Panc1 (cell line): ENCODE measurements at regions not wholly inside any gene's neighbourhood (a gene's known extent, or its start where the extent isn't known, plus 50 kb on each side); places are given as distances from the start of the nearest gene placed in this dataset.
"Not testable (repeated sequence)": the region's sequence is repeated elsewhere in the genome, so short reads cannot be mapped to it uniquely, and the experiment has no call there.

Experiments
- ATAC-seq: fragments of 200-7000 bp; cut with Tn5 transposase; 2 replicates; pipeline ENCODE4 v1.9.1; 2020; ENCODE audit warnings: mild to moderate bottlenecking, moderate library complexity
- BruUV-seq: library from RNA; stranded (reverse); fragments of 400-500 nt; replicated peaks from 2 replicates; lab custom pipeline; 2021; lab: Mats Ljungman, UMichigan
- CTCF ChIA-PET: fragments of 300-600 bp; sonication (Branson Sonifier 250); formaldehyde crosslinking; loops from one replicate; lab custom pipeline; 2022; ENCODE audit warnings: antibody characterized with exemption; lab: Charles Lee
- POLR2A ChIA-PET: fragments of 300-600 bp; sonication (Branson Sonifier 250); formaldehyde crosslinking; loops from one replicate; lab custom pipeline; 2022; ENCODE audit warnings: antibody characterized with exemption; lab: Charles Lee
- DNase-seq: peaks from one replicate; pipeline ENCODE4 v3.0.0-alpha.2; 2010; ENCODE audit warnings: low read depth, low spot score
- H3K27ac ChIP-seq: 2 replicates; pipeline ENCODE4 v1.5.1; 2011; ENCODE audit warnings: mild to moderate bottlenecking, low read length, inconsistent platforms
- H3K27me3 ChIP-seq: fragments of 200-500 bp; sonication (Bioruptor generic); 2 replicates; pipeline ENCODE4 v1.6.0; 2014; ENCODE audit warnings: low read length, inconsistent platforms; ENCODE audit not compliant: control insufficient read depth, insufficient read depth
- H3K36me3 ChIP-seq: fragments of 200-500 bp; sonication (Bioruptor generic); 2 replicates; pipeline ENCODE4 v1.5.1; 2014; ENCODE audit warnings: inconsistent platforms, mild to moderate bottlenecking, low read length, moderate library complexity; ENCODE audit not compliant: control insufficient read depth, insufficient read depth
- H3K4me1 ChIP-seq: 2 replicates; pipeline ENCODE4 v1.5.1; 2011; ENCODE audit warnings: inconsistent platforms, mild to moderate bottlenecking, low read length, moderate library complexity; ENCODE audit not compliant: control insufficient read depth, insufficient read depth
- H3K4me3 ChIP-seq, 2 experiments: 2 replicates each; pipeline ENCODE4 v1.5.1; 2011 to 2012; ENCODE audit warnings: low read depth in 2 of 2, low read length in 2 of 2, mild to moderate bottlenecking in 2 of 2, inconsistent platforms in 1 of 2, moderate library complexity in 1 of 2
- H3K9me3 ChIP-seq: fragments of 200-500 bp; sonication (Bioruptor generic); 2 replicates; pipeline ENCODE4 v1.5.1; 2014; ENCODE audit warnings: low read depth, mild to moderate bottlenecking, inconsistent platforms, low read length, moderate library complexity; ENCODE audit not compliant: control insufficient read depth, insufficient read depth
- POLR2AphosphoS5 ChIP-seq: IDR thresholded peaks from 2 replicates; pipeline ENCODE4 v1.6.1; 2012; ENCODE audit warnings: mild to moderate bottlenecking, low read depth, low read length, moderate library complexity
- SIN3A ChIP-seq: IDR thresholded peaks from 2 replicates; pipeline ENCODE4 v1.6.1; 2012; ENCODE audit warnings: low read depth, mild to moderate bottlenecking, low read length, moderate library complexity, borderline replicate concordance; ENCODE audit not compliant: insufficient read depth
- TCF7L2 ChIP-seq: IDR thresholded peaks from 2 replicates; pipeline ENCODE4 v1.6.1; 2011; ENCODE audit warnings: mild to moderate bottlenecking, low read depth, low read length, inconsistent platforms
- in situ Hi-C: cut with HindIII; loops from 2 replicates; pipeline ENCODE4 v1.10.0; 2016; ENCODE audit warnings: low sequenced_read_pairs, low pct_unique_long_range_greater_than_20kb
- intact Hi-C: fragments of 100-400 bp; cut with micrococcal nuclease; formaldehyde crosslinking; loops from one replicate; pipeline ENCODE4 v1.10.0; 2022; ENCODE audit not compliant: unreplicated experiment
- TF ChIP-seq, protein P1 (sequence below), 2 experiments: IDR thresholded peaks; 2 replicates each; pipeline ENCODE4 v1.6.1; 2011 to 2012; ENCODE audit warnings: low read depth in 2 of 2, control low read depth in 1 of 2, low read length in 1 of 2, mild to moderate bottlenecking in 1 of 2, moderate library complexity in 1 of 2; ENCODE audit not compliant: insufficient read depth in 1 of 2
- TF ChIP-seq, protein P2 (sequence below): fragments of 450-650 bp; IDR thresholded peaks from 2 replicates; pipeline ENCODE4 v1.5.1; 2017; ENCODE audit warnings: mild to moderate bottlenecking

DNA sequence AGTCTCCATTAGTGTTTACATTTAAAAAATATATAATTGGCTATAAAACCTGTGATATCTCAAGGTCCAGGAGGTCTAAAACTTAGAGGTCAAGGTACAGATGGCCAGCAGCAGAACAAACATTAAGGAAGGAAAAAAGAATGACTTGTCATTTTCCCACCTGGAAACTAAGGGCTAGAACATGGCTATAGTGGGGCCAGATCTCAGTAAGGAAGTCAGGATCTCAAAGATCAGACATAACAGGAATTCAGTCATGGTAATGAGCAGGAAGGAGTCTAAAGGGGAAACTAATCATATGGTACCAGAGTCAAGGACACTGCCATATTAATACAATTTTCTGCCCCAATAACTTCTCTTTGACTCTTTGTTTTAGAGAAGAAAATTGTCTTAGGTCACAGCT lies 1018.8 kb downstream of the PLA2G4A start:
- no peaks in the 10 kb centered on the region for H3K9me3 ChIP-seq
- intact Hi-C loops: no loop called here
- in situ Hi-C loops: no loop called here
- DNase-seq (no peak), ATAC-seq (no peak)
- no TSS peak for BruUV-seq
- H3K27ac ChIP-seq: no peak overlapping the region
- CTCF ChIA-PET: no interaction called here
- TF ChIP-seq POLR2AphosphoS5 (no peak), TCF7L2 (no peak), SIN3A (no peak)
- TF ChIP-seq, protein P1, sequence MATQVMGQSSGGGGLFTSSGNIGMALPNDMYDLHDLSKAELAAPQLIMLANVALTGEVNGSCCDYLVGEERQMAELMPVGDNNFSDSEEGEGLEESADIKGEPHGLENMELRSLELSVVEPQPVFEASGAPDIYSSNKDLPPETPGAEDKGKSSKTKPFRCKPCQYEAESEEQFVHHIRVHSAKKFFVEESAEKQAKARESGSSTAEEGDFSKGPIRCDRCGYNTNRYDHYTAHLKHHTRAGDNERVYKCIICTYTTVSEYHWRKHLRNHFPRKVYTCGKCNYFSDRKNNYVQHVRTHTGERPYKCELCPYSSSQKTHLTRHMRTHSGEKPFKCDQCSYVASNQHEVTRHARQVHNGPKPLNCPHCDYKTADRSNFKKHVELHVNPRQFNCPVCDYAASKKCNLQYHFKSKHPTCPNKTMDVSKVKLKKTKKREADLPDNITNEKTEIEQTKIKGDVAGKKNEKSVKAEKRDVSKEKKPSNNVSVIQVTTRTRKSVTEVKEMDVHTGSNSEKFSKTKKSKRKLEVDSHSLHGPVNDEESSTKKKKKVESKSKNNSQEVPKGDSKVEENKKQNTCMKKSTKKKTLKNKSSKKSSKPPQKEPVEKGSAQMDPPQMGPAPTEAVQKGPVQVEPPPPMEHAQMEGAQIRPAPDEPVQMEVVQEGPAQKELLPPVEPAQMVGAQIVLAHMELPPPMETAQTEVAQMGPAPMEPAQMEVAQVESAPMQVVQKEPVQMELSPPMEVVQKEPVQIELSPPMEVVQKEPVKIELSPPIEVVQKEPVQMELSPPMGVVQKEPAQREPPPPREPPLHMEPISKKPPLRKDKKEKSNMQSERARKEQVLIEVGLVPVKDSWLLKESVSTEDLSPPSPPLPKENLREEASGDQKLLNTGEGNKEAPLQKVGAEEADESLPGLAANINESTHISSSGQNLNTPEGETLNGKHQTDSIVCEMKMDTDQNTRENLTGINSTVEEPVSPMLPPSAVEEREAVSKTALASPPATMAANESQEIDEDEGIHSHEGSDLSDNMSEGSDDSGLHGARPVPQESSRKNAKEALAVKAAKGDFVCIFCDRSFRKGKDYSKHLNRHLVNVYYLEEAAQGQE (IDR thresholded peaks at IDR 0.05; ENCODE audit: insufficient read depth in 1 of 2, low read depth in 2 of 2, low read length in 1 of 2): no peak
- TF ChIP-seq, protein P2, sequence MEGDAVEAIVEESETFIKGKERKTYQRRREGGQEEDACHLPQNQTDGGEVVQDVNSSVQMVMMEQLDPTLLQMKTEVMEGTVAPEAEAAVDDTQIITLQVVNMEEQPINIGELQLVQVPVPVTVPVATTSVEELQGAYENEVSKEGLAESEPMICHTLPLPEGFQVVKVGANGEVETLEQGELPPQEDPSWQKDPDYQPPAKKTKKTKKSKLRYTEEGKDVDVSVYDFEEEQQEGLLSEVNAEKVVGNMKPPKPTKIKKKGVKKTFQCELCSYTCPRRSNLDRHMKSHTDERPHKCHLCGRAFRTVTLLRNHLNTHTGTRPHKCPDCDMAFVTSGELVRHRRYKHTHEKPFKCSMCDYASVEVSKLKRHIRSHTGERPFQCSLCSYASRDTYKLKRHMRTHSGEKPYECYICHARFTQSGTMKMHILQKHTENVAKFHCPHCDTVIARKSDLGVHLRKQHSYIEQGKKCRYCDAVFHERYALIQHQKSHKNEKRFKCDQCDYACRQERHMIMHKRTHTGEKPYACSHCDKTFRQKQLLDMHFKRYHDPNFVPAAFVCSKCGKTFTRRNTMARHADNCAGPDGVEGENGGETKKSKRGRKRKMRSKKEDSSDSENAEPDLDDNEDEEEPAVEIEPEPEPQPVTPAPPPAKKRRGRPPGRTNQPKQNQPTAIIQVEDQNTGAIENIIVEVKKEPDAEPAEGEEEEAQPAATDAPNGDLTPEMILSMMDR: no peak
- no peaks in the 10 kb centered on the region for H3K4me1 ChIP-seq
- no peak overlapping the region for H3K4me3 ChIP-seq
- H3K27me3 ChIP-seq: no peaks in the 10 kb centered on the region
- H3K36me3 ChIP-seq: no peaks in the 10 kb centered on the region
- POLR2A ChIA-PET: no interaction called here

DNA sequence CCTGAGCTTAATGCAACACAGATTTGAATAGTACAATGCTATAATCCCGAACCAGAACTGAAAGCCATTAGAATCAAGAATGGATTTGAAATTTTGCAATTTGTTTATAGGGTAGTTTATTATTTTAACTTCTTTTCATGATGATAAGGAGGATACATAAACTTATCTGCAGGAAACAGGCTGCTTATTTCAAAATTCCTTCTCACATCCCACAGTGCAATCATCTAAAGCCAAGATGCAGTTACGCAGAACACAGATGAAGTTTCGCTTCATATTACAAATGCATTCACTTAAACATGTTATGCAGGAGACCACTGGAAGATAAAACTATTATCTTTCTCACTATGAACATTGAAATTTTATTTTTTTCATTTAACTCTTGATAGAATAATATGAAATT lies 1019.6 kb downstream of the PLA2G4A start:
- no peak overlapping the region for H3K27ac ChIP-seq
- in situ Hi-C loops (no loop called here), intact Hi-C loops (no loop called here)
- H3K27me3 ChIP-seq: no peaks in the 10 kb centered on the region
- H3K4me1 ChIP-seq: no peaks in the 10 kb centered on the region
- POLR2A ChIA-PET: no interaction called here
- H3K4me3 ChIP-seq: no peak overlapping the region
- no peak for DNase-seq
- H3K9me3 ChIP-seq: no peaks in the 10 kb centered on the region
- no TSS peak for BruUV-seq
- H3K36me3 ChIP-seq: no peaks in the 10 kb centered on the region
- no peak for ATAC-seq
- CTCF ChIA-PET: no interaction called here
- TF ChIP-seq TCF7L2 (no peak), SIN3A (no peak), POLR2AphosphoS5 (no peak)
- TF ChIP-seq, protein P2: no peak
- TF ChIP-seq, protein P1 (IDR thresholded peaks at IDR 0.05; ENCODE audit: insufficient read depth in 1 of 2, low read depth in 2 of 2, low read length in 1 of 2): no peak

DNA sequence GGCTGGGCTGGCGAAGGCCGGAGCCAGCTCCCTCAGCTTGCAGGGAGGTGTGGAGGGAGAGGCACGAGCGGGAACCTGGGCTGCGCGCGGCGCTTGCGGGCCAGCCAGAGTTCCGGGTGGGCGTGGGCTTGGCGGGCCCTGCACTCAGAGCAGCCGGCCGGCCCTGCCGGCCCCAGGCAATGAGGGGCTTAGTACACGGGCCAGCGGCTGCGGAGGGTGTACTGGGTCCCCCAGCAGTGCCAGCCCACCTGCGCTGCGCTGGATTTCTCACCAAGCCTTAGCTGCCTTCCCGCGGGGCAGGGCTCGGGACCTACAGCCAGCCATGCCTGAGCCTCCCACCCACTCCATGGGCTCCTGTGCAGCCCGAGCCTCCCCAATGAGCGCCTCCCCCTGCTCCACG lies 1021.4 kb downstream of the PLA2G4A start:
- CTCF ChIA-PET, in situ Hi-C loops, H3K9me3 ChIP-seq, H3K36me3 ChIP-seq, POLR2A ChIA-PET, H3K27ac ChIP-seq, intact Hi-C loops, H3K4me3 ChIP-seq, ATAC-seq, DNase-seq, H3K4me1 ChIP-seq, BruUV-seq, H3K27me3 ChIP-seq: not testable (repeated sequence)
